NCI-H446 (cell line): ENCODE measurements at regions not wholly inside any gene's neighbourhood (a gene's known extent, or its start where the extent isn't known, plus 50 kb on each side); places are given as distances from the start of the nearest gene placed in this dataset.

Source experiments
- DNase-seq, 2 experiments: peaks; one replicate each; lab custom pipeline; 2025; lab: John Stamatoyannopoulos, UW

DNA sequence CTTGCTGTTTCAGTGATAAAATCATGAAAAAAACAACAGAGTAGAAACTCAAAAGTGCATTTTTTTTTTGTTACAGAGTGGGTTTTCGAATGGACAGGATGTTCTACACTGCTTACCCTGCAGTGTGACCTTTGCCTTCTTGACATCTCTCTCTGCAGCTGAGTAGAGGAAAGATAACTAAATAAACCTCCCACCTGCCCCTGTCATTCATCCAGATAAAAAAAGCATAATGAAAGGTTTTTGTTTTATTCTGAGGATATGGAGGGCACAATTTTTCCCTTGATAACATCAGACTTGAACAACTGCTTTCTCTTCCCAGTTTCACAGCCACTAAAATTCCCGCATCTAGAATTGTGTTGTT, 193.6 kb upstream of the FOXQ1 start:
- DNase-seq, result no peak

- DNase-seq, result no peak
Observed at GRCh38 chr6:1117530-1118286, 194.2 kb upstream of the FOXQ1 start.

DNA sequence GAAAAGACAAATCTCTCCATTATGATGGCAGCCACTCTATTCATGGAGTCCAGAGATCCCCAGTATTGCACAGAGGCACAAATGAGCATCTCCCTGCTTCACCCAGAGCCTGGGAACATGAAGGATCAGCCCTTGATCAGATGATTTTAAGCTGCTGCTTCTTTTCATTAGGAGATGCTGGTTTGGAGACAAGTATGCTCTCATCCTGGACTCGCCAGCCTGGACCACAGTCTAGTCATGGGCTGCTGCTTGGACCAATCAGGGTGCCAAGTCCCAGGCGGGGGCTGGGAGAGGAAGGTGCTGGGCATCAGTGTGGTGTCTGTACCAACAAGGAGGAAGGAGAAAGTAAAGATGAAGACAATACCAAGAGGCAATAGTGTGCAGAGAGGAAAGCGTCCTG, 195.7 kb upstream of the FOXQ1 start:
- DNase-seq, result no peak

GRCh38 chr6:1113916-1114540, 197.9 kb upstream of the FOXQ1 start:
- DNase-seq, result no peak

DNA sequence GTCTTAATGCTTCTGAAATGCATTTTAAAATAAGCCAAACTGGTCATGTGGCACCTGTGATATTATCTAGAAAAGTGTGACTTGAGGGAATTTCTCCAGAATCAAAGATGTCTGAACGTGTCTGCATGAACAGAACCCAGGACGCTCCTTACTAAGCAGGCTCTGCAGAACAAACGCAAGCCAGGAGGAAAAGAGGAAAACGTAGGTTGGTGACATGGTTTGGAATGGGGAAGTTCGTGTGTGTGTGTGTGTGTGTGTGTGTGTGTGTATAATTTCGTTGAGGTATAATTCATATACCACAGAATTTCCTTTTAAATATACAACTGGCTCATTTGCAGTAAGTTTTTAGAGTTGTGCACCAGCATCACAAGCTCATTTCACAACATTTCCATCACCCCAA, 200.5 kb upstream of the FOXQ1 start:
- no peak for DNase-seq

GRCh38 chr6:1110941-1111349, 201.0 kb upstream of the FOXQ1 start:
- no peak for DNase-seq

DNA sequence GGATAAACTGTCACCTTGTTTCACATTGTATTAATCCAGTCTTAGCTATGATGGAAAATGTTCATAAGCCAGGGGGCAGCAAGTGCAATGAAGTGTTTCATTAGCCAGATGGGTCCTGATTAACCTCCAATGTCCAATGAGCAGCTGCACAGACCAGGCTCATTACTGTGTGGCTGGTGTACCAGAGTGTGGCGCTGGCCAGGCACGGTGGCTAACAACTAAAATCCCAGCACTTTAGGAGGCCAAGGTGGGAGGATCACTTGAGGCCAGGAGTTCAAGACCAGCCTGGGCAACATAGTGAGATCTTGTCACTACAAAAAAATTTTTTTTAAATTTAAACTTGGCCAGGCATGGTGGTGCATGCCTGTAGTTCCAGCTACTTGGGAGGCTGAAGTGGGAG, 201.7 kb upstream of the FOXQ1 start:
- DNase-seq, result no peak

GRCh38 chr6:1109134-1109533, 202.8 kb upstream of the FOXQ1 start:
- no peak for DNase-seq

GRCh38 chr6:1108198-1108597, 203.7 kb upstream of the FOXQ1 start:
- no peak for DNase-seq

GRCh38 chr6:1107578-1107977, 204.3 kb upstream of the FOXQ1 start:
- no peak for DNase-seq

DNA sequence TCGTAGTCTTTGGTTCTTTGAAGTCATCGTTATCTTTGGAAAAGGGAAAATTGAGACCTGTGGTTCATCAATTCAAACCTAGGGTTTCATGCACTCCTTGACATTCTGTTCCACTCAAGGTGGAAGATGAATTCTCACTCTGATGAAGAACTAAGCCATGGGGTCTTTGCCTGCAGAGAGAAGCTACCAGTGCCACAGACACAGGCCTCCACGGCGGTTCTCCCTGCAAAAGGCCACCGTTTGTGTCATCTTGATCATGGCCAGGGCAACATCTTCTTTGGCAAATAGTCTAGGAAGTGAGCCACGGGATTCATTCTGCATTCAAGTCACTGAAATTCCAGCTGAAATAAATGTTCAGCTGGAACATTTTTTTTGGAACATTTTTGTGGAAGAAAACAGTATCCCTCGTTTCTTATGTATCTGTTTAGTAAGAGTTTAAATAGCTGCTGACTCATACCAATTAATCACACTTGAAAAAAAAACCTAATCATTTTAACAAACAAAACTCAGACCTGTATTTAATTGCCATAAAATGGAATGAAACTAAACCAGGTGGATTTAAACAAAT, 206.0 kb upstream of the FOXQ1 start:
- DNase-seq, result no peak

- no peak for DNase-seq
Observed at GRCh38 chr6:1104988-1105670, 206.8 kb upstream of the FOXQ1 start.

DNA sequence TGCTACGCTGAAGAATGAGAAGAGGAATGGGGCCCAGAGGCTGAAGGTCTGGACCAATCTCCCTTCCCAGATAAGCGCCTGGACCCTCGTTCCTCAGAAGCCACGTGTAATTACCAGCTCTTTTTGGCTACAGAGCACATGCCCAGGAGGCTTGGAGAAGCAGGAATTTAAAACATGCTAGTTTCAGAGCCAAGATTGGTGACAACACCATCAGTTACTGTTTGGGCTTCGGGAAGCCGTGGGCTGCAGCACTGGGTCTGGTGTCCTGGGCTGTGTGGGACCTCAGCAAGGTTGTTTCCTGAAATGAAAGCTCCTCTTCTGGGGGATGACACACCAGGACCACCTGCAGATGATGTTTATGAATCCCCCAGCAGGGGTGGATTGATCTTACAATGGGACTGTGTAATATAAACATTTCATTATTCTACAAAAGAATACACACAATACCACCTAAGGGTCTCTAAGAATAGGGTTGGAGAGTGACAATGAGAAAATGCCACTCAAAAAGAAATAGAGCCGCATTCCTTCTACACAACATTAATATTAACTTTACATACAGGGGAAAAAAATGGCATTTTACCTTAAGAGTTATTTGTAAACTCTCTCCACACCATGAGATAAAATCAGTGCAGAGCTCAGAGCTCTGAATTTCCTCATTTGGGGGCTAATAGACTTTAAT, 207.8 kb upstream of the FOXQ1 start:
- DNase-seq, result no peak

GRCh38 chr6:1103021-1103420, 208.9 kb upstream of the FOXQ1 start:
- peak in 1 of 2 experiments; percentile 46 for DNase-seq

GRCh38 chr6:1100269-1100668, 211.6 kb upstream of the FOXQ1 start:
- no peak for DNase-seq

DNA sequence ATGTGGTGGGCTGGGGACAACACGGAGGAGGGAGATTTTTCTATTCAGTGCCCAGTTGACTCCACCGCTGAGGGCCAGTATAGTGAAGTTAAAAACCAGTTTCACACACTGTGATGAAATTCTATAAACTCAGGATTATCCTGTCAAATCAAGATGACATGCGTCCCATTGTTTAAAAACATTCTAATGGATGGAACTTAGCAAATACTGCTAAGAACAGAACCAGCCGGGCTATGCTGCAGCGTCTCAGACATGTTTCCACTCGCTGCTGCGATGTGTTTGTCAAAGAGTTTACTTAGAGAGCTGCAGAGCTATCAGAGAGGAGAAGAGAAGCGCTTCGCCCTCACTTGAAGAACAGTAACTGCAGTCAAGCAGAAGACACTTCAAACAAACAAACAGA, 212.6 kb upstream of the FOXQ1 start:
- no peak for DNase-seq

GRCh38 chr6:1096967-1097765, 214.7 kb upstream of the FOXQ1 start:
- no peak for DNase-seq

DNA sequence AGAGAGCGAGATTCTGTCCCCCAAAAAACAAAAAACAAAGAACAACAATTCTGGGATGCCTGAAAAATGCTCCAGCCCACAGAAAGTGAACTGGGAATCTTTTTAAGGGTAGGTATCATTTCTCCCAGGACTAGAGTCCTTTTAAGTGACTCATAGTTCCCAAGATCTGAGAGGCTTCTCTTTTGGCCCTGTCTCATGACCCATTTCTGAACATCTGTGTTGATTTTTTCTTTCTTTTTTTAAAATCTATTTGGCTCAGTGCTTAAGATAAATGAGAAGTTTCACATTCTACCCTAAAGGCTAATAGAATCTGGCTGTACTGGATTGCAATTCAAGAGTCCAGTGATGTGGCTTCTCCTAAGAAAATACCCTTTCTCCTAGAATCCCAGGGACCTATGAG, 217.6 kb upstream of the FOXQ1 start:
- no peak for DNase-seq

DNA sequence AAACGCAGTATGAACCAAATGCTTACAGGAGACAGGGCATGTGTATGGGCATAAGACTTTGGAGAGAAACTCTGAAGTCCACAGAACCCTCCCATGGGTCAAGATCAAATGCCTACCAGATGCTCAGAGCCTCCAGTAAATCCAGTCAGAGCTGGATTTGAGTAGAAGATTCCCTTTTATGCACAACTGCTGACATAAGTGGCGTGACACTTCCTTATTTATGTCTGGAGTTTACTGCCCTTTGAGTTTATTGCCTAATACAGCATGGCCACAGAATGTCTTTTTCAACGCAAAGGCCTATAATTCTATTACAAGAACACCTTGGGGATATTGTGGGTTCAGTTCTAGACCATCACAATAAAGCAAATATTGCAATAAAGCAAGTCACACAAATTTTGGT, 220.0 kb upstream of the FOXQ1 start:
- no peak for DNase-seq

GRCh38 chr6:1089859-1090258, 222.0 kb upstream of the FOXQ1 start:
- DNase-seq, result no peak

GRCh38 chr6:1088492-1089001, 223.4 kb upstream of the FOXQ1 start:
- DNase-seq, result no peak
